ENCODE measurements at regions not wholly inside any gene's neighbourhood (a gene's known extent, or its start where the extent isn't known, plus 50 kb on each side); places are given as distances from the start of the nearest gene placed in this dataset.

DNA sequence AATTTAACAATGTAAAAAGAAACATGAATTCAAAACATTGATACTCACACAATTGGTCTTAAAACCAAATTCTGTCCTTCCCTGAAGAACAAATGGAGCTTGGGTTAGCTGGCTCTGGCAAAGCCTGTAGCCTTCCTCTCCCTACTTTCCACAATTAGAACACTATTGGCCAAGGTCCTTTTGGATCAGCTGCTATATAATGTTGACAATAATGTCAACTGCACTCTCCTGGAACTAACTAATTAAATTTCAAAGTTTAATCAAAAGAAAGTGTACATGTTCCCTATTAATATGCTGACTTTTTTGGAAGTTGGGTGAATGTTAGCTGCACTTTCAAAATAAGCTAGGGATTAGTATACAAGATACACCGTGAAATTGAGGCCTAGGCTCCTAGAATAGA lies 440.1 kb upstream of the NFE2L3 start:
- TF ChIP-seq, protein P1, sequence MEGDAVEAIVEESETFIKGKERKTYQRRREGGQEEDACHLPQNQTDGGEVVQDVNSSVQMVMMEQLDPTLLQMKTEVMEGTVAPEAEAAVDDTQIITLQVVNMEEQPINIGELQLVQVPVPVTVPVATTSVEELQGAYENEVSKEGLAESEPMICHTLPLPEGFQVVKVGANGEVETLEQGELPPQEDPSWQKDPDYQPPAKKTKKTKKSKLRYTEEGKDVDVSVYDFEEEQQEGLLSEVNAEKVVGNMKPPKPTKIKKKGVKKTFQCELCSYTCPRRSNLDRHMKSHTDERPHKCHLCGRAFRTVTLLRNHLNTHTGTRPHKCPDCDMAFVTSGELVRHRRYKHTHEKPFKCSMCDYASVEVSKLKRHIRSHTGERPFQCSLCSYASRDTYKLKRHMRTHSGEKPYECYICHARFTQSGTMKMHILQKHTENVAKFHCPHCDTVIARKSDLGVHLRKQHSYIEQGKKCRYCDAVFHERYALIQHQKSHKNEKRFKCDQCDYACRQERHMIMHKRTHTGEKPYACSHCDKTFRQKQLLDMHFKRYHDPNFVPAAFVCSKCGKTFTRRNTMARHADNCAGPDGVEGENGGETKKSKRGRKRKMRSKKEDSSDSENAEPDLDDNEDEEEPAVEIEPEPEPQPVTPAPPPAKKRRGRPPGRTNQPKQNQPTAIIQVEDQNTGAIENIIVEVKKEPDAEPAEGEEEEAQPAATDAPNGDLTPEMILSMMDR (IDR thresholded peaks at IDR 0.05), result no peak
- TF ChIP-seq EP300 (IDR thresholded peaks at IDR 0.05), result no peak

All from gastroesophageal sphincter (tissue), 3 donors.